GM06990 (cell line): ENCODE measurements at regions not wholly inside any gene's neighbourhood (a gene's known extent, or its start where the extent isn't known, plus 50 kb on each side); places are given as distances from the start of the nearest gene placed in this dataset.

Experiments used
- DNase-seq: peaks from one replicate; pipeline ENCODE4 v3.0.0-alpha.2; 2011; ENCODE audit not compliant: insufficient read length; ENCODE audit errors: extremely low read depth
- H3K27me3 ChIP-seq: replicated peaks from 2 replicates; pipeline ENCODE4 v1.6.0; 2011; ENCODE audit warnings: low read length; ENCODE audit not compliant: control insufficient read depth, insufficient read depth
- H3K36me3 ChIP-seq: 2 replicates; pipeline ENCODE4 v1.5.1; 2011; ENCODE audit warnings: low read length; ENCODE audit not compliant: control insufficient read depth, insufficient read depth
- H3K4me3 ChIP-seq: replicated peaks from 2 replicates; pipeline ENCODE4 v1.5.1; 2011; ENCODE audit warnings: low read depth, mild to moderate bottlenecking, control low read depth, low read length
- CTCF ChIP-seq: IDR thresholded peaks from 2 replicates; pipeline ENCODE4 v1.5.1; 2011; ENCODE audit warnings: low read length, control low read depth, mild to moderate bottlenecking, inconsistent platforms; ENCODE audit not compliant: insufficient read depth, poor library complexity, severe bottlenecking

- Histone ChIP-seq H3K27me3 (no peaks in the 10 kb centered on the region; the same call in 1 of the 2 replicates), H3K4me3 (no peak overlapping the region), H3K36me3 (no peaks in the 10 kb centered on the region)
- TF ChIP-seq CTCF: no peak
- DNase-seq: no peak
Measured at GRCh38 chr3:55333046-55333445, 154.1 kb downstream of the WNT5A start.

GRCh38 chr3:55332176-55332575, 154.9 kb downstream of the WNT5A start:
- Histone ChIP-seq H3K36me3 (no peaks in the 10 kb centered on the region), H3K4me3 (no peak overlapping the region), H3K27me3 (no peaks in the 10 kb centered on the region; the same call in 1 of the 2 replicates)
- no peak for TF ChIP-seq CTCF
- DNase-seq: no peak

- Histone ChIP-seq H3K27me3 (no peaks in the 10 kb centered on the region; the same call in 1 of the 2 replicates), H3K36me3 (no peaks in the 10 kb centered on the region), H3K4me3 (no peak overlapping the region)
- no peak for TF ChIP-seq CTCF
- no peak for DNase-seq
Measured at GRCh38 chr3:55331524-55331923, 155.6 kb downstream of the WNT5A start.

GRCh38 chr3:55330756-55331155, 156.3 kb downstream of the WNT5A start:
- TF ChIP-seq CTCF: no peak
- Histone ChIP-seq H3K36me3 (no peaks in the 10 kb centered on the region), H3K27me3 (no peaks in the 10 kb centered on the region; the same call in 1 of the 2 replicates), H3K4me3 (no peak overlapping the region)
- no peak for DNase-seq

GRCh38 chr3:55330355-55330754, 156.8 kb downstream of the WNT5A start:
- H3K4me3 ChIP-seq: no peak overlapping the region
- no peak for TF ChIP-seq CTCF
- no peak for DNase-seq
- H3K27me3 ChIP-seq: no peaks in the 10 kb centered on the region; the same call in 1 of the 2 replicates
- no peaks in the 10 kb centered on the region for H3K36me3 ChIP-seq

GRCh38 chr3:55329849-55330248, 157.3 kb downstream of the WNT5A start:
- Histone ChIP-seq H3K36me3 (no peaks in the 10 kb centered on the region), H3K27me3 (no peaks in the 10 kb centered on the region; the same call in 1 of the 2 replicates), H3K4me3 (no peak overlapping the region)
- TF ChIP-seq CTCF: no peak
- DNase-seq: no peak
